ENCODE measurements at regions not wholly inside any gene's neighbourhood (a gene's known extent, or its start where the extent isn't known, plus 50 kb on each side); places are given as distances from the start of the nearest gene placed in this dataset.

- H3T11ph ChIP-seq (ENCODE audit: low read length) = no peak overlapping the region
- no peak overlapping the region for H2BK15ac ChIP-seq (ENCODE audit: low read depth, low read length)
- no CpG with 5 or more reads among the region's 2 CpGs for WGBS (ENCODE audit: extremely low coverage, insufficient read length, low lambda C conversion rate)
- H3K79me1 ChIP-seq (ENCODE audit: insufficient read depth, low read depth, low read length, poor library complexity, severe bottlenecking) = no peaks in the 10 kb centered on the region
- DNase-seq = no peak
- Mint-ChIP-seq H3K27ac (no peak overlapping the region), H3K4me3 (no peak overlapping the region), H3K27me3 (ENCODE audit: low read depth) (no peaks in the 10 kb centered on the region; the same call in 1 of the 2 replicates), H3K9me3 (no peaks in the 10 kb centered on the region), H3K4me1 (0 out of 4 replicates have a peak, but pooled peaks cover 0 to 3% of the 10 kb centered on the region in 2 experiments), H3K36me3 (ENCODE audit: insufficient read depth in 1 of 3, low read depth in 3 of 3) (no peaks in the 10 kb centered on the region; a peak in 1 of 7 replicates)
- no peak overlapping the region for H4K8ac ChIP-seq (replicated peaks; ENCODE audit: insufficient read length, low read depth, low read length)
- no peak overlapping the region for H3K18ac ChIP-seq (ENCODE audit: insufficient read length, low read depth, low read length)
- no peak overlapping the region for H3K4me2 ChIP-seq (ENCODE audit: insufficient read depth, insufficient read length, low read length)
- H3K79me2 ChIP-seq (ENCODE audit: insufficient read depth, low read length) = no peaks in the 10 kb centered on the region
- H3K27me3 ChIP-seq (ENCODE audit: insufficient read depth, low read length) = no peaks in the 10 kb centered on the region
- TF ChIP-seq, protein P1, sequence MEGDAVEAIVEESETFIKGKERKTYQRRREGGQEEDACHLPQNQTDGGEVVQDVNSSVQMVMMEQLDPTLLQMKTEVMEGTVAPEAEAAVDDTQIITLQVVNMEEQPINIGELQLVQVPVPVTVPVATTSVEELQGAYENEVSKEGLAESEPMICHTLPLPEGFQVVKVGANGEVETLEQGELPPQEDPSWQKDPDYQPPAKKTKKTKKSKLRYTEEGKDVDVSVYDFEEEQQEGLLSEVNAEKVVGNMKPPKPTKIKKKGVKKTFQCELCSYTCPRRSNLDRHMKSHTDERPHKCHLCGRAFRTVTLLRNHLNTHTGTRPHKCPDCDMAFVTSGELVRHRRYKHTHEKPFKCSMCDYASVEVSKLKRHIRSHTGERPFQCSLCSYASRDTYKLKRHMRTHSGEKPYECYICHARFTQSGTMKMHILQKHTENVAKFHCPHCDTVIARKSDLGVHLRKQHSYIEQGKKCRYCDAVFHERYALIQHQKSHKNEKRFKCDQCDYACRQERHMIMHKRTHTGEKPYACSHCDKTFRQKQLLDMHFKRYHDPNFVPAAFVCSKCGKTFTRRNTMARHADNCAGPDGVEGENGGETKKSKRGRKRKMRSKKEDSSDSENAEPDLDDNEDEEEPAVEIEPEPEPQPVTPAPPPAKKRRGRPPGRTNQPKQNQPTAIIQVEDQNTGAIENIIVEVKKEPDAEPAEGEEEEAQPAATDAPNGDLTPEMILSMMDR (conservative IDR thresholded peaks at IDR 0.05) = no peak
- H3K27ac ChIP-seq (ENCODE audit: insufficient read length, low read depth, low read length) = no peak overlapping the region
- H4K91ac ChIP-seq (ENCODE audit: insufficient read length, low read depth, low read length) = no peak overlapping the region
- H3K14ac ChIP-seq (ENCODE audit: insufficient read depth, low read length) = no peak overlapping the region
- H4K20me1 ChIP-seq (ENCODE audit: control insufficient read depth, insufficient read depth, insufficient read length) = no peaks in the 10 kb centered on the region
- H2BK5ac ChIP-seq (ENCODE audit: insufficient read length, low read length) = no peak overlapping the region
- no peak overlapping the region for H3K4ac ChIP-seq (ENCODE audit: low read depth, low read length)
- no peak overlapping the region for H3K23ac ChIP-seq (ENCODE audit: insufficient read length, low read depth, low read length)
- no peak overlapping the region for H3K9ac ChIP-seq (ENCODE audit: extremely low read depth, insufficient read length, low read length)
- no peak overlapping the region for H2AK5ac ChIP-seq (ENCODE audit: insufficient read length, low read length)
- H2AFZ ChIP-seq (ENCODE audit: low read length) = no peak overlapping the region
- H3K9me3 ChIP-seq (ENCODE audit: control insufficient read depth, low read depth, low read length) = no peaks in the 10 kb centered on the region
- H3K56ac ChIP-seq (ENCODE audit: insufficient read length, low read depth, low read length) = no peak overlapping the region
- H4K5ac ChIP-seq (ENCODE audit: insufficient read length, low read depth, low read length) = no peak overlapping the region
- no peak overlapping the region for H2BK120ac ChIP-seq (ENCODE audit: low read depth, low read length, poor library complexity, severe bottlenecking)
- H2BK20ac ChIP-seq (ENCODE audit: low read depth, low read length, poor library complexity, severe bottlenecking) = no peak overlapping the region
- H2BK12ac ChIP-seq (ENCODE audit: insufficient read length, low read depth, low read length) = no peak overlapping the region
- H3K23me2 ChIP-seq (ENCODE audit: insufficient read length, low read depth, low read length, poor library complexity, severe bottlenecking) = no peaks in the 10 kb centered on the region
- no peaks in the 10 kb centered on the region for H3K4me1 ChIP-seq (ENCODE audit: insufficient read depth, low read length)
Observed at GRCh38 chr2:19543663-19544383, 185.4 kb upstream of the OSR1 start.

Data from H9 (cell line).